WTC11 (cell line): ENCODE measurements at regions not wholly inside any gene's neighbourhood (a gene's known extent, or its start where the extent isn't known, plus 50 kb on each side); places are given as distances from the start of the nearest gene placed in this dataset.

Source experiments
- ATAC-seq: fragments of 200-7000 bp; cut with Tn5 transposase; 2 replicates; pipeline ENCODE4 v1.10.0; 2021; ENCODE audit warnings: mild to moderate bottlenecking, moderate library complexity
- CTCF ChIA-PET: fragments of 300-600 bp; sonication (Branson Sonifier 250); formaldehyde crosslinking; loops from one replicate; lab custom pipeline; 2021; ENCODE audit warnings: antibody characterized with exemption; lab: Charles Lee
- POLR2A ChIA-PET: fragments of 350-600 bp; sonication (Branson Sonifier 250); formaldehyde crosslinking; loops from one replicate; lab custom pipeline; 2021; ENCODE audit warnings: antibody characterized with exemption; lab: Charles Lee
- DNase-seq: peaks from one replicate; pipeline ENCODE4 v3.0.0; 2021; ENCODE audit warnings: low spot score
- H3K27ac Mint-ChIP-seq: 2 replicates; pipeline ENCODE4 v1.8.0; 2021; ENCODE audit warnings: mixed read lengths
- H3K27me3 Mint-ChIP-seq: 2 replicates; pipeline ENCODE4 v1.8.0; 2021; ENCODE audit warnings: low read depth, mild to moderate bottlenecking, moderate library complexity, mixed read lengths
- H3K36me3 Mint-ChIP-seq: 2 replicates; pipeline ENCODE4 v1.8.0; 2021; ENCODE audit warnings: mixed read lengths
- H3K4me1 Mint-ChIP-seq: 2 replicates; pipeline ENCODE4 v1.8.0; 2022; ENCODE audit warnings: mixed read lengths
- H3K4me3 Mint-ChIP-seq: 2 replicates; pipeline ENCODE4 v1.8.0; 2021; ENCODE audit warnings: mild to moderate bottlenecking, moderate library complexity, mixed read lengths
- H3K9me3 Mint-ChIP-seq: 2 replicates; pipeline ENCODE4 v1.8.0; 2021; ENCODE audit warnings: mixed read lengths
- FOXJ3 ChIP-seq: sonication (generic); formaldehyde crosslinking; IDR thresholded peaks from 2 replicates; pipeline ENCODE4 v1.9.0; 2021; ENCODE audit warnings: missing genetic modification reagents, mild to moderate bottlenecking, borderline replicate concordance
- FOXP4 ChIP-seq: sonication (generic); formaldehyde crosslinking; IDR thresholded peaks from 2 replicates; pipeline ENCODE4 v1.8.0; 2022; ENCODE audit warnings: mild to moderate bottlenecking, missing genetic modification reagents
- GABPB1 ChIP-seq: sonication (generic); formaldehyde crosslinking; IDR thresholded peaks from 2 replicates; pipeline ENCODE4 v1.8.1; 2023; ENCODE audit warnings: mild to moderate bottlenecking, missing genetic modification reagents
- JAZF1 ChIP-seq: fragments of 250-450 bp; sonication (Bioruptor Pico); IDR thresholded peaks from 2 replicates; pipeline ENCODE4 v1.9.0; 2021; ENCODE audit warnings: moderate library complexity, mild to moderate bottlenecking, inconsistent platforms
- PRDM15 ChIP-seq: sonication (generic); formaldehyde crosslinking; IDR thresholded peaks from 2 replicates; pipeline ENCODE4 v1.8.0; 2022; ENCODE audit warnings: missing genetic modification reagents
- PRRX2 ChIP-seq: fragments of 250-450 bp; sonication (Bioruptor Pico); IDR thresholded peaks from 2 replicates; pipeline ENCODE4 v1.8.0; 2021; ENCODE audit warnings: mild to moderate bottlenecking
- SMAD3 ChIP-seq: sonication (generic); formaldehyde crosslinking; IDR thresholded peaks from 2 replicates; pipeline ENCODE4 v1.8.0; 2022; ENCODE audit warnings: missing genetic modification reagents, mild to moderate bottlenecking, borderline replicate concordance
- SOX15 ChIP-seq: fragments of 250-450 bp; sonication (Bioruptor Pico); IDR thresholded peaks from 2 replicates; pipeline ENCODE4 v1.9.0; 2021; ENCODE audit warnings: mild to moderate bottlenecking
- ZBTB21 ChIP-seq: sonication (generic); formaldehyde crosslinking; IDR thresholded peaks from 2 replicates; pipeline ENCODE4 v1.8.1; 2023; ENCODE audit warnings: mild to moderate bottlenecking, missing genetic modification reagents, borderline replicate concordance
- ZNF219 ChIP-seq: sonication (generic); formaldehyde crosslinking; IDR thresholded peaks from 2 replicates; pipeline ENCODE4 v1.8.0; 2023; ENCODE audit warnings: missing genetic modification reagents, mild to moderate bottlenecking, borderline replicate concordance
- ZNF317 ChIP-seq: sonication (generic); formaldehyde crosslinking; IDR thresholded peaks from 2 replicates; pipeline ENCODE4 v1.8.1; 2023; ENCODE audit warnings: low read depth, mild to moderate bottlenecking, moderate library complexity, missing genetic modification reagents, borderline replicate concordance
- ZNF416 ChIP-seq: fragments of 250-450 bp; sonication (Bioruptor Pico); IDR thresholded peaks from 2 replicates; pipeline ENCODE4 v1.9.0; 2021; ENCODE audit warnings: mild to moderate bottlenecking, inconsistent platforms
- ZNF423 ChIP-seq: fragments of 250-450 bp; sonication (Bioruptor Pico); IDR thresholded peaks from 2 replicates; pipeline ENCODE4 v2.1.2; 2022; ENCODE audit warnings: mild to moderate bottlenecking, moderate library complexity
- TF ChIP-seq, protein P1 (sequence below): fragments of 250-450 bp; sonication (Bioruptor Pico); IDR thresholded peaks from 2 replicates; pipeline ENCODE4 v1.8.0; 2021; ENCODE audit warnings: mild to moderate bottlenecking
- TF ChIP-seq, protein P2 (sequence below): fragments of 250-450 bp; sonication (Bioruptor Pico); IDR thresholded peaks from 2 replicates; pipeline ENCODE4 v1.9.0; 2021; ENCODE audit warnings: mild to moderate bottlenecking

DNA sequence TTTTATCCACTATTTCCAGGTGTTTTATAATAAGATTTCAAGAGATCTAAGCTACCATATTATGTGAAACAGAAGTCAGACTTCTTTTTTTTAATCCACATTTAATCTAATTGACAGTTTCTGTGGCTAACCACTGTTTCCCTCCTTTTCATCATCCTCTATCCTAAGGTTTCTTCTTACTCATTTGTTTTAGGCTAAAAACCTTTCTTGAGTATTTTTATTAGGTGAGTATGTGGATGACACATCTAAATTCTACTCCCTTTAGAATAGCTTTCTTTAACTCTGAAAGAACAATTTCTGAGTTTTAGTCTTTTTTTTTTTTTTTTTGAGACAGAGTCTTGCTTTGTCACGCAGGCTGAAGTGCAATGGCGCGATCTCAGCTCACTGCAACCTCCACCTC lies 62.7 kb downstream of the NPY start:
- Mint-ChIP-seq H3K4me3 (no peak overlapping the region), H3K9me3 (peaks cover 3% of the 10 kb centered on the region), H3K36me3 (peaks cover 3% of the 10 kb centered on the region; the same call in 1 of the 2 replicates), H3K27me3 (no peaks in the 10 kb centered on the region; the same call in 1 of the 2 replicates), H3K27ac (no peak overlapping the region), H3K4me1 (peaks cover 16% of the 10 kb centered on the region)
- ATAC-seq = no peak
- TF ChIP-seq JAZF1 = no peak
- TF ChIP-seq, protein P1, sequence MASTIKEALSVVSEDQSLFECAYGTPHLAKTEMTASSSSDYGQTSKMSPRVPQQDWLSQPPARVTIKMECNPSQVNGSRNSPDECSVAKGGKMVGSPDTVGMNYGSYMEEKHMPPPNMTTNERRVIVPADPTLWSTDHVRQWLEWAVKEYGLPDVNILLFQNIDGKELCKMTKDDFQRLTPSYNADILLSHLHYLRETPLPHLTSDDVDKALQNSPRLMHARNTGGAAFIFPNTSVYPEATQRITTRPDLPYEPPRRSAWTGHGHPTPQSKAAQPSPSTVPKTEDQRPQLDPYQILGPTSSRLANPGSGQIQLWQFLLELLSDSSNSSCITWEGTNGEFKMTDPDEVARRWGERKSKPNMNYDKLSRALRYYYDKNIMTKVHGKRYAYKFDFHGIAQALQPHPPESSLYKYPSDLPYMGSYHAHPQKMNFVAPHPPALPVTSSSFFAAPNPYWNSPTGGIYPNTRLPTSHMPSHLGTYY (CRISPR knock-in tag) = no peak
- TF ChIP-seq, protein P2, sequence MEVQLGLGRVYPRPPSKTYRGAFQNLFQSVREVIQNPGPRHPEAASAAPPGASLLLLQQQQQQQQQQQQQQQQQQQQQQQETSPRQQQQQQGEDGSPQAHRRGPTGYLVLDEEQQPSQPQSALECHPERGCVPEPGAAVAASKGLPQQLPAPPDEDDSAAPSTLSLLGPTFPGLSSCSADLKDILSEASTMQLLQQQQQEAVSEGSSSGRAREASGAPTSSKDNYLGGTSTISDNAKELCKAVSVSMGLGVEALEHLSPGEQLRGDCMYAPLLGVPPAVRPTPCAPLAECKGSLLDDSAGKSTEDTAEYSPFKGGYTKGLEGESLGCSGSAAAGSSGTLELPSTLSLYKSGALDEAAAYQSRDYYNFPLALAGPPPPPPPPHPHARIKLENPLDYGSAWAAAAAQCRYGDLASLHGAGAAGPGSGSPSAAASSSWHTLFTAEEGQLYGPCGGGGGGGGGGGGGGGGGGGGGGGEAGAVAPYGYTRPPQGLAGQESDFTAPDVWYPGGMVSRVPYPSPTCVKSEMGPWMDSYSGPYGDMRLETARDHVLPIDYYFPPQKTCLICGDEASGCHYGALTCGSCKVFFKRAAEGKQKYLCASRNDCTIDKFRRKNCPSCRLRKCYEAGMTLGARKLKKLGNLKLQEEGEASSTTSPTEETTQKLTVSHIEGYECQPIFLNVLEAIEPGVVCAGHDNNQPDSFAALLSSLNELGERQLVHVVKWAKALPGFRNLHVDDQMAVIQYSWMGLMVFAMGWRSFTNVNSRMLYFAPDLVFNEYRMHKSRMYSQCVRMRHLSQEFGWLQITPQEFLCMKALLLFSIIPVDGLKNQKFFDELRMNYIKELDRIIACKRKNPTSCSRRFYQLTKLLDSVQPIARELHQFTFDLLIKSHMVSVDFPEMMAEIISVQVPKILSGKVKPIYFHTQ = no peak
- no peak for TF ChIP-seq ZNF416 (CRISPR knock-in tag)
- no peak for TF ChIP-seq PRDM15 (CRISPR knock-in tag)
- no peak for TF ChIP-seq ZNF423 (CRISPR knock-in tag)
- ChIA-PET CTCF (interaction anchor here (0.7 to 2.0 kb wide), 5 partner anchors 9 to 34 kb away, joined by 3 to 7 read pairs (median 4); no protein-coding TSS in a partner anchor), POLR2A (no interaction called here)
- DNase-seq = no peak

GRCh38 chr7:24349339-24349738 lies 65.3 kb downstream of the NPY start:
- DNase-seq = no peak
- H3K4me1 Mint-ChIP-seq = peaks cover 16% of the 10 kb centered on the region
- H3K4me3 Mint-ChIP-seq = no peak overlapping the region
- H3K27ac Mint-ChIP-seq = no peak overlapping the region
- CTCF ChIA-PET = interaction anchor here (1.9 kb wide), 1 partner anchor 32 kb away, joined by 7 read pairs; no protein-coding TSS in a partner anchor
- peak; percentile 96 for ATAC-seq
- peaks cover 24% of the 10 kb centered on the region for H3K36me3 Mint-ChIP-seq
- H3K9me3 Mint-ChIP-seq = peaks cover 25% of the 10 kb centered on the region
- peaks cover 5% of the 10 kb centered on the region for H3K27me3 Mint-ChIP-seq
- TF ChIP-seq ZBTB21 (CRISPR knock-in tag) (no peak), FOXP4 (CRISPR knock-in tag) (no peak), FOXJ3 (CRISPR knock-in tag) (no peak), ZNF219 (no peak), PRRX2 (CRISPR knock-in tag) (no peak), ZNF423 (CRISPR knock-in tag) (no peak), SMAD3 (no peak), GABPB1 (CRISPR knock-in tag) (no peak), SOX15 (CRISPR knock-in tag) (no peak), ZNF317 (CRISPR knock-in tag) (no peak)
- TF ChIP-seq, all 79 proteins: peak for 0
- POLR2A ChIA-PET = no interaction called here
